Endothelial cell of umbilical vein (primary cell): ENCODE measurements at regions not wholly inside any gene's neighbourhood (a gene's known extent, or its start where the extent isn't known, plus 50 kb on each side); places are given as distances from the start of the nearest gene placed in this dataset.

ENCODE experiments used
- BruUV-seq: library from RNA; stranded (reverse); fragments of 400-500 nt; replicated peaks from 2 replicates; lab custom pipeline; 2021; lab: Mats Ljungman, UMichigan
- CTCF ChIA-PET: fragments of 300-600, 350-600 bp; sonication (Branson Sonifier 250); formaldehyde crosslinking; loops from one replicate; lab custom pipeline; 2021; ENCODE audit warnings: antibody characterized with exemption, inconsistent platforms; lab: Charles Lee
- POLR2A ChIA-PET: fragments of 300-600, 350-600 bp; sonication (Branson Sonifier 250); formaldehyde crosslinking; loops from one replicate; lab custom pipeline; 2021; ENCODE audit warnings: antibody characterized with exemption, inconsistent platforms; lab: Charles Lee
- DNase-seq: peaks from one replicate; pipeline ENCODE4 v3.0.0-alpha.2; 2011; ENCODE audit warnings: low read depth, low spot score
- FAIRE-seq: peaks from 2 replicates; lab custom pipeline; 2011; peaks lifted over from hg19 to GRCh38; lab: Jason Lieb, UNC
- H2AFZ ChIP-seq: 2 replicates; pipeline ENCODE4 v1.6.0; 2012; ENCODE audit warnings: low read depth, low read length, control low read depth, inconsistent platforms
- H3K27ac ChIP-seq: 2 replicates; pipeline ENCODE4 v1.5.1; 2011; ENCODE audit warnings: low read depth, mild to moderate bottlenecking, control low read depth, low read length, moderate library complexity; ENCODE audit not compliant: insufficient read depth
- H3K27me3 ChIP-seq, 2 experiments: 2 replicates each; pipeline versions ENCODE4 v1.6.0 to v1.6.1; 2011; ENCODE audit warnings: low read length in 2 of 2, mixed read lengths in 1 of 2; ENCODE audit not compliant: control insufficient read depth in 2 of 2, insufficient read depth in 2 of 2
- H3K36me3 ChIP-seq, 2 experiments: 2 replicates in 1 of 2; 3 replicates in 1 of 2; pipeline ENCODE4 v1.5.1; 2011; ENCODE audit warnings: low read length in 2 of 2, mild to moderate bottlenecking in 1 of 2, moderate library complexity in 1 of 2; ENCODE audit not compliant: control insufficient read depth in 2 of 2, insufficient read depth in 2 of 2; ENCODE audit errors: extremely low read depth in 1 of 2
- H3K4me1 ChIP-seq: 3 replicates; pipeline ENCODE4 v1.5.1; 2011; ENCODE audit warnings: mild to moderate bottlenecking, low read length; ENCODE audit not compliant: control insufficient read depth, insufficient read depth; ENCODE audit errors: extremely low read depth
- H3K4me2 ChIP-seq: 2 replicates; pipeline ENCODE4 v1.6.1; 2011; ENCODE audit warnings: low read length, control low read depth, mixed read lengths; ENCODE audit not compliant: insufficient read depth
- H3K4me3 ChIP-seq, 3 experiments: fragments of 200-600 bp in 1 of 3; sonication (generic), shearing (Covaris generic) in 1 of 3; replicated peaks in 1 of 3; 2 replicates each; pipeline ENCODE4 v1.5.1; 2011 to 2016; ENCODE audit warnings: control low read depth in 3 of 3, low read length in 3 of 3, mild to moderate bottlenecking in 2 of 3, inconsistent platforms in 1 of 3, low read depth in 1 of 3, moderate library complexity in 1 of 3; ENCODE audit not compliant: insufficient read depth in 1 of 3
- H3K79me2 ChIP-seq: 2 replicates; pipeline ENCODE4 v1.6.0; 2012; ENCODE audit warnings: low read length, inconsistent platforms; ENCODE audit not compliant: control insufficient read depth, insufficient read depth
- H3K9ac ChIP-seq: replicated peaks from 2 replicates; pipeline ENCODE3; 2011; ENCODE audit warnings: low read length, control low read depth; ENCODE audit not compliant: insufficient read depth; ENCODE audit errors: extremely low read depth
- H3K9me1 ChIP-seq: replicated peaks from 3 replicates; pipeline ENCODE4 v1.6.0; 2011; ENCODE audit warnings: mild to moderate bottlenecking, low read length; ENCODE audit not compliant: control insufficient read depth, insufficient read depth; ENCODE audit errors: extremely low read depth
- H3K9me3 ChIP-seq: replicated peaks from 2 replicates; pipeline ENCODE4 v1.5.1; 2012; ENCODE audit warnings: low read length, inconsistent platforms; ENCODE audit not compliant: control insufficient read depth, insufficient read depth
- H4K20me1 ChIP-seq: replicated peaks from 2 replicates; pipeline ENCODE3; 2011; ENCODE audit warnings: mild to moderate bottlenecking, low read length; ENCODE audit not compliant: control insufficient read depth, insufficient read depth; ENCODE audit errors: extremely low read depth
- CTCF ChIP-seq, 2 donors: IDR thresholded peaks; 1 replicate in 1 of 2; 2 replicates in 1 of 2; pipeline ENCODE4 v1.5.1; 2011; ENCODE audit warnings: low read length in 2 of 2, mild to moderate bottlenecking in 2 of 2, moderate library complexity in 2 of 2, control low read depth in 1 of 2, inconsistent platforms in 1 of 2, low read depth in 1 of 2; ENCODE audit not compliant: insufficient read depth in 1 of 2; ENCODE audit errors: extremely low read depth in 1 of 2
- EZH2 ChIP-seq: IDR thresholded peaks from 2 replicates; pipeline ENCODE4 v1.6.1; 2012; ENCODE audit warnings: borderline replicate concordance, low read depth, mild to moderate bottlenecking, moderate library complexity, low read length, inconsistent platforms; ENCODE audit not compliant: severe bottlenecking
- FOS ChIP-seq: IDR thresholded peaks from 2 replicates; pipeline ENCODE4 v1.6.1; 2011; ENCODE audit warnings: mild to moderate bottlenecking, low read length, moderate library complexity, borderline replicate concordance; ENCODE audit not compliant: insufficient read depth
- GATA2 ChIP-seq: IDR thresholded peaks from 2 replicates; pipeline ENCODE4 v1.7.0; 2011; ENCODE audit warnings: low read depth, mild to moderate bottlenecking, moderate library complexity, mixed read lengths, low read length; ENCODE audit not compliant: insufficient read length, insufficient read depth
- JUN ChIP-seq: IDR thresholded peaks from 2 replicates; pipeline ENCODE4 v1.6.1; 2011; ENCODE audit warnings: borderline replicate concordance, low read depth; ENCODE audit not compliant: insufficient read length, insufficient read depth
- MAX ChIP-seq: IDR thresholded peaks from 2 replicates; pipeline ENCODE4 v1.6.1; 2011; ENCODE audit not compliant: insufficient read depth, insufficient read length
- MYC ChIP-seq: IDR thresholded peaks from one replicate; pipeline ENCODE4 v1.6.1; 2011; ENCODE audit warnings: mild to moderate bottlenecking, low read depth, low read length
- POLR2A ChIP-seq: IDR thresholded peaks from 2 replicates; pipeline ENCODE4 v1.6.1; 2012; ENCODE audit warnings: low read depth, mild to moderate bottlenecking, control low read depth, low read length
- POLR2AphosphoS5 ChIP-seq: IDR thresholded peaks from 2 replicates; pipeline ENCODE4 v1.6.1; 2012; ENCODE audit warnings: low read depth, mild to moderate bottlenecking, control low read depth, low read length, moderate library complexity; ENCODE audit not compliant: insufficient read depth
- dilution Hi-C: fragments of 300-500 bp; cut with MboI; formaldehyde crosslinking; loops from one replicate; pipeline ENCODE4 v1.15.0; 2019; ENCODE audit warnings: low sequenced_read_pairs; ENCODE audit not compliant: extremely low pct_ligation_motif_present
- intact Hi-C: fragments of 100-400 bp; cut with micrococcal nuclease; formaldehyde crosslinking; loops from one replicate; pipeline ENCODE4 v1.10.0; 2022

GRCh38 chr7:67662804-67663203 lies 666.2 kb downstream of the TYW1 start:
- no peak for TF ChIP-seq JUN
- TF ChIP-seq POLR2AphosphoS5 = no peak
- TF ChIP-seq EZH2 = no peak
- TF ChIP-seq MYC = no peak
- TF ChIP-seq FOS = no peak
- no peak for TF ChIP-seq POLR2A
- no peak for TF ChIP-seq CTCF (IDR thresholded peaks at IDR 0.05; ENCODE audit: extremely low read depth in 1 of 2, insufficient read depth in 1 of 2, low read depth in 1 of 2, low read length in 2 of 2)
- no peak for TF ChIP-seq GATA2
- TF ChIP-seq MAX = no peak

More at GRCh38 chr7:67662804-67663203, 666.2 kb downstream of the TYW1 start:
- H3K79me2 ChIP-seq = no peaks in the 10 kb centered on the region
- DNase-seq = no peak
- H3K27me3 ChIP-seq = no peaks in the 10 kb centered on the region
- H4K20me1 ChIP-seq = no peaks in the 10 kb centered on the region
- H3K36me3 ChIP-seq = no peaks in the 10 kb centered on the region
- BruUV-seq = no TSS peak
- H3K4me2 ChIP-seq = no peak overlapping the region
- H3K4me1 ChIP-seq = no peaks in the 10 kb centered on the region
- H3K4me3 ChIP-seq = no peak overlapping the region
- H3K9me1 ChIP-seq = no peaks in the 10 kb centered on the region
- dilution Hi-C loops = no loop called here
- H2AFZ ChIP-seq = no peak overlapping the region
- ChIA-PET CTCF (no interaction called here), POLR2A (no interaction called here)
- H3K9ac ChIP-seq = no peak overlapping the region
- no peak overlapping the region for H3K27ac ChIP-seq
- intact Hi-C loops = no loop called here
- H3K9me3 ChIP-seq = peaks cover 8% of the 10 kb centered on the region
- no peak for FAIRE-seq
